Hepatocyte (in vitro differentiated cells): ENCODE measurements at regions not wholly inside any gene's neighbourhood (a gene's known extent, or its start where the extent isn't known, plus 50 kb on each side); places are given as distances from the start of the nearest gene placed in this dataset.

Source experiments
- DNase-seq: peaks from one replicate; pipeline ENCODE4 v3.0.0-alpha.2; 2016; ENCODE audit warnings: low spot score
- H2AFZ ChIP-seq: fragments of 200-600 bp; sonication (generic); 2 replicates; pipeline ENCODE4 v1.6.0; 2016; ENCODE audit warnings: antibody characterized with exemption, mild to moderate bottlenecking
- H3K27ac ChIP-seq: fragments of 200-600 bp; sonication (generic); 2 replicates; pipeline ENCODE4 v1.5.1; 2016; ENCODE audit warnings: mild to moderate bottlenecking
- H3K27me3 ChIP-seq: fragments of 200-600 bp; sonication (generic); 2 replicates; pipeline ENCODE4 v1.6.1; 2016
- H3K36me3 ChIP-seq: fragments of 200-600 bp; sonication (generic); replicated peaks from 2 replicates; pipeline ENCODE4 v1.5.1; 2016; ENCODE audit warnings: low read depth; ENCODE audit not compliant: insufficient read depth
- H3K4me1 ChIP-seq: fragments of 200-600 bp; sonication (generic); 2 replicates; pipeline ENCODE4 v1.5.1; 2016; ENCODE audit warnings: mild to moderate bottlenecking, moderate library complexity; ENCODE audit not compliant: insufficient read depth
- H3K4me2 ChIP-seq: fragments of 200-600 bp; sonication (generic); 2 replicates; pipeline ENCODE4 v1.6.0; 2016
- H3K4me3 ChIP-seq: fragments of 200-600 bp; sonication (generic); 2 replicates; pipeline ENCODE4 v1.5.1; 2016; ENCODE audit warnings: mild to moderate bottlenecking
- H3K79me2 ChIP-seq: fragments of 200-600 bp; sonication (generic); 2 replicates; pipeline ENCODE4 v1.6.0; 2017; ENCODE audit warnings: mild to moderate bottlenecking
- H3K9me2 ChIP-seq: fragments of 200-600 bp; sonication (generic); replicated peaks from 2 replicates; pipeline ENCODE4 v1.6.0; 2017; ENCODE audit warnings: mild to moderate bottlenecking; ENCODE audit not compliant: insufficient read depth
- H3K9me3 ChIP-seq: fragments of 200-600 bp; sonication (generic); 2 replicates; pipeline ENCODE4 v1.5.1; 2016; ENCODE audit warnings: low read depth, mild to moderate bottlenecking
- H4K20me1 ChIP-seq: fragments of 200-600 bp; sonication (generic); 2 replicates; pipeline ENCODE4 v1.6.0; 2016; ENCODE audit warnings: mild to moderate bottlenecking; ENCODE audit not compliant: insufficient read depth, poor library complexity, severe bottlenecking
- CTCF ChIP-seq: fragments of 200-600 bp; sonication (generic); IDR thresholded peaks from 2 replicates; pipeline ENCODE4 v1.5.1; 2016; ENCODE audit warnings: antibody characterized with exemption, mild to moderate bottlenecking; ENCODE audit not compliant: poor library complexity
- EZH2 ChIP-seq: fragments of 200-600 bp; sonication (generic); IDR thresholded peaks from 2 replicates; pipeline ENCODE4 v1.6.1; 2016; ENCODE audit warnings: antibody characterized with exemption, mild to moderate bottlenecking, borderline replicate concordance
- EZH2phosphoT487 ChIP-seq: fragments of 200-600 bp; sonication (generic); IDR thresholded peaks from one replicate; pipeline ENCODE4 v1.6.1; 2018; ENCODE audit warnings: antibody characterized with exemption, mild to moderate bottlenecking, low read depth, moderate library complexity; ENCODE audit not compliant: unreplicated experiment, severe bottlenecking
- WGBS: methylation state at CpG from one replicate; pipeline ENCODE4 v1.1.6; 2016; ENCODE audit warnings: low lambda C conversion rate; ENCODE audit errors: missing lambda C conversion rate; 5-methylcytosine and 5-hydroxymethylcytosine counted together

DNA sequence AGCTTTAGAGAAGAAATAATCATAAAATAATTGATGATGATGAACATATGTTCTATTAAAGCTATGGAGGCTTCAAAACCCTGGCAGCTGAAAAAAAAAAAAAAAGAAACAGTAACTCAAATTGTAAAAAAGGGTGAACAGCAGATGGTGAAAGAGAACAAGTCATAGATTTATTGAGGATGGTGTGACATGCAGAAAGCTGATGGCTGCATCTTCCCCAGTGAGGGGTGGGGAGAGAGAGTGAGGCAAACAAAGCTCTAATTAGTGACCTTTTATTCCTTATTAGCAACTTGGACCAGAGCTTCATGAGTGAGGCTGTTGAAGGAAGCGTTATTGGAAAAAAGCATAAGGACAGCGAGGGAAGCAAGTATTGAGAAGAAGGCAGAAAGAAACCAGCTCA, 191.7 kb downstream of the EDN1 start:
- 96% methylated on average over 2 of the region's 2 CpGs for WGBS
- no peak overlapping the region for H3K27ac ChIP-seq
- H3K9me3 ChIP-seq = no peaks in the 10 kb centered on the region
- H3K9me2 ChIP-seq = no peaks in the 10 kb centered on the region
- H3K79me2 ChIP-seq = no peaks in the 10 kb centered on the region
- no peaks in the 10 kb centered on the region for H3K4me1 ChIP-seq
- no peak overlapping the region for H2AFZ ChIP-seq
- no peak overlapping the region for H3K4me2 ChIP-seq
- no peak overlapping the region for H3K4me3 ChIP-seq
- no peak for TF ChIP-seq EZH2
- no peak for TF ChIP-seq CTCF
- no peak for TF ChIP-seq EZH2phosphoT487
- H4K20me1 ChIP-seq = no peaks in the 10 kb centered on the region
- H3K27me3 ChIP-seq = no peaks in the 10 kb centered on the region
- DNase-seq = no peak
- H3K36me3 ChIP-seq = no peaks in the 10 kb centered on the region

DNA sequence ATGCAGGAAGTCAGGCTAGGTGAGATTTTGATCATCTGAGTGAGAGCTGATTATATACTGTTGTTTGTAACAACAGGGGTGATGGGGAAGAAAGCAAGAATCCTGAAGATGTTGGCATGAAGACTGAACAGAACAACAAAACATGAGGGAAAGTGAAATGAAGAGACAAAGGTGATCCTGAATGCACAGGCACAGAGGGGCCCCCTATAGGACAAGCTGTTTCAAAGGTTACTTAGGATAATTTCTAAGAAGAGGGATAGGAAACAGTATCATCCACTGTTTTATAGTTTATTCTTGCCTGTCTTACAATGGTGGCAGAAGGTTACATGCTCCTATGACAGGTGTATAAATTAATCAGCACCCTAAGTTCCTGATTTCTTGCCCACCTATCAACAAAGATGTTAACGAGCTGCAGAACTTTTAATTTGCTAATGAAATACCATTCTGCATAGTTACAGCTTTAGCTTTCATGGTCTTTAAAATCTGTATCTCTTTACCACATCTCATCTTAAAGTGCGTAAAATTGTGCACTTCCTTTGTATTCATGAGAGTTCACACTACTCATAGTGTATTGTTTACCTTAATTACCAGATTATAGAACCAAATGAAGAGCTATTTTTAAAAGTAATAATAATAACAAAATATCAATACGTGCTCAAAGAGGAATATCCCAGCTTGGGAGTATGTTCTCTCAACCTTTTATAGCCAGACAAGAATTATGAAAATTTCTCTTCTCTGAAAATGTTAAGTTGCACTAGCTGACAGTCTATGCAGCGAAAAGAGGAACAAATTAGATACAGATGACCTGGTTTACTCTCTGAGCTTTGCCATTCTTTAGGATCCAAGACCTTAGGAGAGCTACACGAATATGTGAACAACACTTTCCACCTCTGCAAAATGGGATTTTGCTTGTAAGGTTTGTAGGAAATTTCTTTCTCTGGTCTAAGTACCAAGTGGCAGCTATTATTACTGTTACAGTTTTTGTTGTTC, 192.5 kb downstream of the EDN1 start:
- Histone ChIP-seq H3K27me3 (no peaks in the 10 kb centered on the region), H2AFZ (no peak overlapping the region), H3K79me2 (no peaks in the 10 kb centered on the region), H3K9me2 (no peaks in the 10 kb centered on the region), H4K20me1 (no peaks in the 10 kb centered on the region), H3K9me3 (no peaks in the 10 kb centered on the region), H3K27ac (no peak overlapping the region), H3K4me1 (no peaks in the 10 kb centered on the region), H3K4me3 (no peak overlapping the region), H3K4me2 (no peak overlapping the region), H3K36me3 (no peaks in the 10 kb centered on the region)
- peak; percentile 16 for DNase-seq
- TF ChIP-seq EZH2phosphoT487 (no peak), EZH2 (no peak), CTCF (no peak)
- 82% methylated on average over 5 of the region's 5 CpGs for WGBS

DNA sequence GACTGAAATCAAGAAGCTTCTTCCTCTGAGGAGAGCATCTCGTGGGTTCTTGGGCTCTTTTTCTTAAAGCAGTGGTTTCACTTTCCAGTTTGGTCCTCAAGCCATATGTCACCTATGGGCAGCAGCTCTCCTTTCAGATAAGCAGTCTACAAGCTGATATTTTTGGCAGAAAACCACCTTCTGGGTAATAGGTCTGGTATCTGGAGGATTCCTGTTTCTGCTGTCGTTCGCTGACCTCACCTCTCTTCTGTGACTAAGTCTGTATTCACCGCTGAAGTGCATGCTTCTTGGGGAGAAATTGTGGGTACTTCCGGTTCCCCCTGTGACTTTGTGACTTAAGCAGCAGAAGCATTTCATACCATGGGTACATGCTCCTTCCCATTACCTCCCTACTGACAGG, 193.6 kb downstream of the EDN1 start:
- H3K9me3 ChIP-seq = no peaks in the 10 kb centered on the region
- H3K36me3 ChIP-seq = no peaks in the 10 kb centered on the region
- no peak overlapping the region for H3K4me3 ChIP-seq
- H3K9me2 ChIP-seq = no peaks in the 10 kb centered on the region
- no peak for DNase-seq
- H2AFZ ChIP-seq = no peak overlapping the region
- H3K27me3 ChIP-seq = no peaks in the 10 kb centered on the region
- WGBS = 82% methylated on average over 5 of the region's 5 CpGs
- H3K4me2 ChIP-seq = no peak overlapping the region
- H3K79me2 ChIP-seq = no peaks in the 10 kb centered on the region
- no peaks in the 10 kb centered on the region for H3K4me1 ChIP-seq
- H4K20me1 ChIP-seq = no peaks in the 10 kb centered on the region
- no peak overlapping the region for H3K27ac ChIP-seq
- TF ChIP-seq EZH2 = no peak
- no peak for TF ChIP-seq CTCF
- no peak for TF ChIP-seq EZH2phosphoT487
